ENCODE measurements at regions not wholly inside any gene's neighbourhood (a gene's known extent, or its start where the extent isn't known, plus 50 kb on each side); places are given as distances from the start of the nearest gene placed in this dataset.

- TF ChIP-seq ISL1 (CRISPR knock-in tag; IDR thresholded peaks at IDR 0.05) (no peak), TSHZ2 (CRISPR knock-in tag; IDR thresholded peaks at IDR 0.05) (no peak), OSR1 (CRISPR knock-in tag; IDR thresholded peaks at IDR 0.05) (no peak), PPARA (CRISPR knock-in tag; IDR thresholded peaks at IDR 0.05; ENCODE audit: borderline replicate concordance) (no peak)
- ATAC-seq: no peak; the same call in 2 of the 3 replicates
Measured at GRCh38 chr1:38301040-38301439, 254.4 kb upstream of the POU3F1 start.

GRCh38 chr1:38300616-38301015 is 254.0 kb upstream of the POU3F1 start:
- TF ChIP-seq ZC3H10 (CRISPR knock-in tag; IDR thresholded peaks at IDR 0.05): no peak
- no peak for TF ChIP-seq ZNF565 (CRISPR knock-in tag; conservative IDR thresholded peaks at IDR 0.05; ENCODE audit: low read depth)
- no peak for TF ChIP-seq ZNF8 (CRISPR knock-in tag; IDR thresholded peaks at IDR 0.05)
- no peak for TF ChIP-seq BACH2 (CRISPR knock-in tag; IDR thresholded peaks at IDR 0.05; ENCODE audit: borderline replicate concordance)
- TF ChIP-seq SNAI2 (CRISPR knock-in tag; IDR thresholded peaks at IDR 0.05): no peak
- TF ChIP-seq ESRRG (CRISPR knock-in tag; IDR thresholded peaks at IDR 0.05): no peak
- no peak for TF ChIP-seq GLIS3 (CRISPR knock-in tag; IDR thresholded peaks at IDR 0.05)
- no peak for ATAC-seq

- TF ChIP-seq GLIS3 (CRISPR knock-in tag; IDR thresholded peaks at IDR 0.05): no peak
- TF ChIP-seq OSR1 (CRISPR knock-in tag; IDR thresholded peaks at IDR 0.05): no peak
- TF ChIP-seq RARB (CRISPR knock-in tag; IDR thresholded peaks at IDR 0.05): no peak
- no peak for ATAC-seq
Measured at GRCh38 chr1:38297842-38298241, 251.2 kb upstream of the POU3F1 start.

- ATAC-seq: no peak
- no peak for TF ChIP-seq CSRNP3 (CRISPR knock-in tag; IDR thresholded peaks at IDR 0.05)
- TF ChIP-seq CREB5 (CRISPR knock-in tag; IDR thresholded peaks at IDR 0.05; ENCODE audit: low read depth): no peak
- no peak for TF ChIP-seq ZNF565 (CRISPR knock-in tag; conservative IDR thresholded peaks at IDR 0.05; ENCODE audit: low read depth)
- TF ChIP-seq GLIS3 (CRISPR knock-in tag; IDR thresholded peaks at IDR 0.05): no peak
- no peak for TF ChIP-seq POU6F1 (CRISPR knock-in tag; IDR thresholded peaks at IDR 0.05; ENCODE audit: borderline replicate concordance, low read depth)
- no peak for TF ChIP-seq ISL1 (CRISPR knock-in tag; IDR thresholded peaks at IDR 0.05)
Measured at GRCh38 chr1:38297246-38297645, 250.7 kb upstream of the POU3F1 start.

- no peak for TF ChIP-seq GLIS3 (CRISPR knock-in tag; IDR thresholded peaks at IDR 0.05)
- no peak for ATAC-seq
Measured at GRCh38 chr1:38296047-38296446, 249.5 kb upstream of the POU3F1 start.

GRCh38 chr1:38293567-38293966 is 247.0 kb upstream of the POU3F1 start:
- TF ChIP-seq ZC3H10 (CRISPR knock-in tag; IDR thresholded peaks at IDR 0.05) (no peak), RARB (CRISPR knock-in tag; IDR thresholded peaks at IDR 0.05) (no peak), CREB5 (CRISPR knock-in tag; IDR thresholded peaks at IDR 0.05; ENCODE audit: low read depth) (no peak), CSRNP3 (CRISPR knock-in tag; IDR thresholded peaks at IDR 0.05) (no peak), ZNF565 (CRISPR knock-in tag; conservative IDR thresholded peaks at IDR 0.05; ENCODE audit: low read depth) (no peak), ZNF8 (CRISPR knock-in tag; IDR thresholded peaks at IDR 0.05) (no peak)
- ATAC-seq: no peak

All from SK-N-SH treated with all-trans-retinoic acid at 6 μM for 48 hours (cell line).